NB4 (cell line): ENCODE measurements at regions not wholly inside any gene's neighbourhood (a gene's known extent, or its start where the extent isn't known, plus 50 kb on each side); places are given as distances from the start of the nearest gene placed in this dataset.

ENCODE experiments used
- CTCF ChIP-seq: IDR thresholded peaks from one replicate; pipeline ENCODE4 v1.5.1; 2012; ENCODE audit warnings: low read depth, low read length
- POLR2A ChIP-seq: IDR thresholded peaks from 2 replicates; pipeline ENCODE4 v1.6.1; 2011; ENCODE audit warnings: mild to moderate bottlenecking; ENCODE audit not compliant: insufficient read length; ENCODE audit errors: extremely low read depth

- TF ChIP-seq CTCF = no peak
- TF ChIP-seq POLR2A = no peak
Observed at GRCh38 chr2:58950795-58951462, 709.8 kb upstream of the FANCL start.
